ENCODE measurements at regions not wholly inside any gene's neighbourhood (a gene's known extent, or its start where the extent isn't known, plus 50 kb on each side); places are given as distances from the start of the nearest gene placed in this dataset.

DNA sequence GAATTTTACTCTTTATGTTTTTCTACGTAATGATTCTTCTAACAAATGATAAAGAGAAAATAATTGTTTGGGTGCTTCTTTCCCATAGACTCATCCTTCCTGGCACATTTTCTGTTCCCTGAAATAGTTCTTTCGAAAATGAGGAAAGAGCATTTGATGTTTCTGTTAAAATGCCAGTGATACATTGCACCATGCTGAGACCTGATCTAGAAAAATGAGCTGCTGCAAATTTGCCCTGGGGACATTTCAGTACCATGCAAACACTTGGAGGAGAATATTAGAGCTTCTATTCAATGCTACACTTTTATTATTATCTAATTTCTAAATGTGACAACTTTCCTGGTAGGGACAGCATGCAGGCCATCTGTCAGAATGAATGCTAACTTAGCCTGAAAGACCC lies 83.3 kb downstream of the C4orf33 start:
- no peak overlapping the region for H3K27ac ChIP-seq (ENCODE audit: low read depth in 1 of 2, low read length in 2 of 2)
- no peak for DNase-seq
- no peaks in the 10 kb centered on the region for H3K27me3 ChIP-seq (ENCODE audit: control insufficient read depth in 1 of 2, insufficient read depth in 2 of 2, low read length in 2 of 2)
- H3K36me3 ChIP-seq (ENCODE audit: insufficient read depth, low read length), result no peaks in the 10 kb centered on the region
- Mint-ChIP-seq H3K4me3 (no peak overlapping the region), H3K4me1 (ENCODE audit: low read depth) (no peaks in the 10 kb centered on the region), H3K9me3 (no peaks in the 10 kb centered on the region), H3K27me3 (peaks cover 11% of the 10 kb centered on the region), H3K27ac (no peak overlapping the region), H3K36me3 (ENCODE audit: low read depth) (no peaks in the 10 kb centered on the region)
- ChIA-PET CTCF (no interaction called here), POLR2A (no interaction called here)
- no peak overlapping the region for H3K4me3 ChIP-seq (ENCODE audit: low read length)
- H3K9me3 ChIP-seq (ENCODE audit: control insufficient read depth in 1 of 2, insufficient read depth in 1 of 2, low read length in 2 of 2), result no peaks in the 10 kb centered on the region
- H3K4me1 ChIP-seq (ENCODE audit: insufficient read depth, low read length), result no peaks in the 10 kb centered on the region
- intact Hi-C loops (cut with DNase I, micrococcal nuclease), result no loop called here
- no peak for ATAC-seq (ENCODE audit: poor library complexity)
- TF ChIP-seq, protein P1, sequence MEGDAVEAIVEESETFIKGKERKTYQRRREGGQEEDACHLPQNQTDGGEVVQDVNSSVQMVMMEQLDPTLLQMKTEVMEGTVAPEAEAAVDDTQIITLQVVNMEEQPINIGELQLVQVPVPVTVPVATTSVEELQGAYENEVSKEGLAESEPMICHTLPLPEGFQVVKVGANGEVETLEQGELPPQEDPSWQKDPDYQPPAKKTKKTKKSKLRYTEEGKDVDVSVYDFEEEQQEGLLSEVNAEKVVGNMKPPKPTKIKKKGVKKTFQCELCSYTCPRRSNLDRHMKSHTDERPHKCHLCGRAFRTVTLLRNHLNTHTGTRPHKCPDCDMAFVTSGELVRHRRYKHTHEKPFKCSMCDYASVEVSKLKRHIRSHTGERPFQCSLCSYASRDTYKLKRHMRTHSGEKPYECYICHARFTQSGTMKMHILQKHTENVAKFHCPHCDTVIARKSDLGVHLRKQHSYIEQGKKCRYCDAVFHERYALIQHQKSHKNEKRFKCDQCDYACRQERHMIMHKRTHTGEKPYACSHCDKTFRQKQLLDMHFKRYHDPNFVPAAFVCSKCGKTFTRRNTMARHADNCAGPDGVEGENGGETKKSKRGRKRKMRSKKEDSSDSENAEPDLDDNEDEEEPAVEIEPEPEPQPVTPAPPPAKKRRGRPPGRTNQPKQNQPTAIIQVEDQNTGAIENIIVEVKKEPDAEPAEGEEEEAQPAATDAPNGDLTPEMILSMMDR (IDR thresholded peaks at IDR 0.05), result no peak

DNA sequence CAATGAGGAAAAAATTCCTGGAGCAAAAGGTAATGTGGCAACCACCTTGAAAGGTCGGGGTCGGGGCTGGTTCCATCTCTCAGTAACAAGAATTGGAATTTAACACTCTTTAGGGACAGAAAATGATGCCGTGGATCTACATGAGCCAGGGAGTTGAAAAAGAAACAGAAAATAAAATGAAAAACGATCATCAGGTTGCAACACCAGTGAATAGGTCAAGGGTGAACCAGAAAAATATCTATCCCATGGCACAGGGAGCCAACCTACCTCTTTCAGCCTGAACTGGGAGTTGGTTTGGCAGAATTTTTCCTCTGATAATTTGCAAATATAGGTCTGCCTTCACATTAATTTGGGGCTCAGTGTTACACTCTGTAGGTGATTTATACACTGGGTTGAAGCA lies 93.7 kb downstream of the C4orf33 start:
- POLR2A ChIA-PET, result no interaction called here
- Histone ChIP-seq H3K27me3 (ENCODE audit: control insufficient read depth in 1 of 2, insufficient read depth in 2 of 2, low read length in 2 of 2) (peaks cover 0 to 3% of the 10 kb centered on the region in 2 experiments), H3K27ac (ENCODE audit: low read depth in 1 of 2, low read length in 2 of 2) (no peak overlapping the region), H3K4me3 (ENCODE audit: low read length) (no peak overlapping the region), H3K4me1 (ENCODE audit: insufficient read depth, low read length) (no peaks in the 10 kb centered on the region), H3K9me3 (ENCODE audit: control insufficient read depth in 1 of 2, insufficient read depth in 1 of 2, low read length in 2 of 2) (peaks cover 0 to 5% of the 10 kb centered on the region in 2 experiments), H3K36me3 (ENCODE audit: insufficient read depth, low read length) (no peaks in the 10 kb centered on the region)
- Mint-ChIP-seq H3K4me3 (no peak overlapping the region), H3K27me3 (peaks cover 10% of the 10 kb centered on the region), H3K9me3 (peaks cover 3% of the 10 kb centered on the region), H3K27ac (no peak overlapping the region), H3K4me1 (ENCODE audit: low read depth) (no peaks in the 10 kb centered on the region), H3K36me3 (ENCODE audit: low read depth) (no peaks in the 10 kb centered on the region)
- CTCF ChIA-PET, result no interaction called here
- intact Hi-C loops (cut with DNase I, micrococcal nuclease), result no loop called here
- TF ChIP-seq, protein P1 (IDR thresholded peaks at IDR 0.05), result no peak
- DNase-seq, result no peak
- no peak for ATAC-seq (ENCODE audit: poor library complexity)

DNA sequence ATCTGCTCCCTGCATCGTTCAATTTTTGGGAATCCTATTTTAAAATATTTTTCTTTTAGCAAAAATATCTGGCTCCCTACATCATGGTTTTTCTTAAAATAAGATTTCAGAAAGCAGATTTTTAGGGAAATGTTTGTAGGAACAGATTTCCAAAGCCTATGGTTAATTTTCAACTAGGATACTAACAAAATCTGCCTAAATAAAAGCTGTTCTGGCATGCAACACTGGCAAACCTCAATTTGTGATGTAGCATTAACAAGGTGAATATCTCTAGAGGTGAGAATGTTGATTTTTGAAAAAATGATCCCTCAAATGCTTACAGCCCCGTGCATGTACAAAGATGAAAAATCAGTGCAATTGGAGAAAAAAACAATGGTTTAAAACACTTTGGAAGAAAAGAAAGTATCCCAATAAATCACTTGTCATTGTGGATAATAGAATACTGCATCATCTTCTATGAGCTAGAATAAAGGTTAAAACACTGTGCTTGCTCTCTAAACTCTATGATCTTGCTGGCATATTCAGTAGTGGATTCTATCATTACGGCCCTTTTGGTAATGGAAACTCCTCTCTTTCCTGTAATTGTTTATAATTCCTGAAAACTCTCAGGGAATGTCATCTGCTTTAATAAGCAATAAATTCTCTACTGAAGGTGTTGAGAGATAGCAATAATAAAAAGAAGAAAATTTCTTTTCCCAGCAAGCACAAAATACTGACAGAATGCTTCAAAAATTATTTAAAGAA lies 97.6 kb downstream of the C4orf33 start:
- ATAC-seq (ENCODE audit: poor library complexity) (no peak), DNase-seq (no peak)
- Mint-ChIP-seq H3K4me1 (ENCODE audit: low read depth) (no peaks in the 10 kb centered on the region), H3K27ac (no peak overlapping the region), H3K36me3 (ENCODE audit: low read depth) (no peaks in the 10 kb centered on the region), H3K9me3 (no peaks in the 10 kb centered on the region), H3K27me3 (peaks cover 17% of the 10 kb centered on the region), H3K4me3 (no peak overlapping the region)
- ChIA-PET CTCF (no interaction called here), POLR2A (no interaction called here)
- Histone ChIP-seq H3K36me3 (ENCODE audit: insufficient read depth, low read length) (no peaks in the 10 kb centered on the region), H3K9me3 (ENCODE audit: control insufficient read depth in 1 of 2, insufficient read depth in 1 of 2, low read length in 2 of 2) (no peaks in the 10 kb centered on the region), H3K4me1 (ENCODE audit: insufficient read depth, low read length) (no peaks in the 10 kb centered on the region), H3K27ac (ENCODE audit: low read depth in 1 of 2, low read length in 2 of 2) (no peak overlapping the region), H3K27me3 (ENCODE audit: control insufficient read depth in 1 of 2, insufficient read depth in 2 of 2, low read length in 2 of 2) (peaks cover 0 to 3% of the 10 kb centered on the region in 2 experiments), H3K4me3 (ENCODE audit: low read length) (no peak overlapping the region)
- intact Hi-C loops (cut with DNase I, micrococcal nuclease), result no loop called here
- TF ChIP-seq, protein P1 (IDR thresholded peaks at IDR 0.05), result no peak

Measured in CD4-positive, alpha-beta T cell (primary cell).